Body of pancreas (tissue), 4 donors: ENCODE measurements at regions not wholly inside any gene's neighbourhood (a gene's known extent, or its start where the extent isn't known, plus 50 kb on each side); places are given as distances from the start of the nearest gene placed in this dataset.

Experiments used
- ATAC-seq: fragments of 150-250 bp; one replicate; pipeline ENCODE4 v1.9.1; 2016
- DNase-seq, 4 donors: peaks; one replicate each; pipeline ENCODE4 v3.0.0-alpha.2; 2019
- H3K27ac ChIP-seq, 4 donors: fragments of 200-600 bp; sonication (generic); 1 replicate in 3 of 4; 2 replicates in 1 of 4; pipeline versions ENCODE4 v1.5.1 to v1.6.1; 2016 to 2019; ENCODE audit warnings: mild to moderate bottlenecking in 1 of 4, mixed read lengths in 1 of 4, moderate library complexity in 1 of 4
- H3K27me3 ChIP-seq, 2 donors: fragments of 200-600 bp; sonication (generic); one replicate each; pipeline ENCODE4 v1.6.0; 2016; ENCODE audit warnings: mild to moderate bottlenecking in 1 of 2
- H3K36me3 ChIP-seq, 2 donors: fragments of 200-600 bp; sonication (generic); replicated peaks in 1 of 2; 2 replicates each; pipeline ENCODE4 v1.5.1; 2016; ENCODE audit warnings: low read depth in 2 of 2; ENCODE audit not compliant: insufficient read depth in 1 of 2
- H3K4me1 ChIP-seq: fragments of 200-600 bp; sonication (generic); one replicate; pipeline ENCODE4 v1.6.0; 2016
- H3K4me3 ChIP-seq, 2 donors: fragments of 200-600 bp; sonication (generic); 1 replicate in 1 of 2; 2 replicates in 1 of 2; pipeline ENCODE4 v1.5.1; 2016 to 2019
- H3K9me3 ChIP-seq, 3 donors: fragments of 200-600 bp; sonication (generic); 1 replicate in 2 of 3; 2 replicates in 1 of 3; pipeline ENCODE4 v1.5.1; 2016
- POLR2A ChIP-seq, 3 donors: fragments of 450-650 bp; IDR thresholded peaks; one replicate each; pipeline ENCODE4 v1.6.1; 2016; ENCODE audit warnings: antibody characterized with exemption in 3 of 3, mild to moderate bottlenecking in 2 of 3
- whole genome bisulfite sequencing, 2 donors: methylation state at CpG; one replicate each; pipeline ENCODE4 v1.1.5; 2017; 5-methylcytosine and 5-hydroxymethylcytosine counted together
- intact Hi-C: fragments of 100-400 bp; cut with DNase I; formaldehyde crosslinking; loops from one replicate; pipeline ENCODE4 v1.15.1; 2023
- TF ChIP-seq, protein P1 (sequence below), 7 experiments: fragments of 450-650 bp in 4 of 7; fragments of 200-600 bp in 3 of 7; sonication (generic) in 3 of 7; IDR thresholded peaks; one replicate each; pipeline ENCODE4 v1.5.1; 2016 to 2019; ENCODE audit warnings: antibody characterized with exemption in 7 of 7

DNA sequence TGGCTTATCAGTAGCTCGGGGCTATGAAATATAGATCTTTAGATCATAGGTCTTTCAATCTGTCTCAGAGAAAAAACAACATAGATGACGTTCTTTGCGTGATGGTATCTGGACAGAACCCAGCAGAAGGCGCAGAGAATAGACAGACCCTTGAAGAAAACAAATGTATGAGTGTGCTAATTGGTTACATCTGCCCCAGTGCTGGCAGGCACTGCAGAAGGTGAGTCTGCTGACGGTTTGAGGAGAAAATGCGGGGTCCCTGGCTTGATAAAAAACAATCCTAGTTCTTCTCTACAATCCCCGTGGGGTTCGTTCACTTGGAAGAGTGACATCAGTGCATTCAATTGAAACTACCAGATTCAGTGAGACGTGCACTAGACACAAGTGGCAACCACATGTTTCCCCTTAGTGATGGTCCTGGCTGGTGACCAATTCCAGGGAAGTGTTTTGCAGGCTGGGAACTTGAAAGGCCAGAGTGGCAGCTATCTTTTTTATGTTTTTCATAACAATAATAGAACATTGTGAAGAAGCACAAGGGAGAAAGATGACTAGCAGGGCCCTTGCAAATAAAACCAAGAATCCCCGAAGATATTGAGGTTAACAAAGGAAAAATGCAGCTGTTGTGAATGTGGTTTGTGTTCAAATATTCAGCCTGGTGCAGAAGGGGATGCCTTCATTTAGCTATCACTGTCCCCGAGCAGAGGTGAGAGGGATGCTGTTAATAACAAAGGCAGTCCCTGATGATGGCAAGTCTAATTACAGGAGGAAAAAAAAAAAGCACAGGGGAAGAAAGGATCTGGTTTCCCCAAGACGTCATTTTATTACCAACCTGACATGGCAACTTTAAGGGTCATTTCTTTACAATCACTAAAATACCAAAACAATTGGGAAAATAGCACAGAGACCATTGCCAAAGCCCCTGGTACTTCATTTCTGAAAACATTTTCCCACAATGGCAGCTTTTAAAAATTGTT lies 337.6 kb upstream of the FIGN start:
- intact Hi-C loops = no loop called here
- no peaks in the 10 kb centered on the region for H3K36me3 ChIP-seq
- ATAC-seq (no peak), DNase-seq (no peak)
- H3K27ac ChIP-seq = no peak overlapping the region
- H3K4me3 ChIP-seq = no peak overlapping the region
- 46 to 52% methylated on average over 12 of the region's 12 CpGs for WGBS, 2 donors
- H3K9me3 ChIP-seq = no peaks in the 10 kb centered on the region
- no peaks in the 10 kb centered on the region for H3K27me3 ChIP-seq
- no peaks in the 10 kb centered on the region for H3K4me1 ChIP-seq
- TF ChIP-seq, protein P1, sequence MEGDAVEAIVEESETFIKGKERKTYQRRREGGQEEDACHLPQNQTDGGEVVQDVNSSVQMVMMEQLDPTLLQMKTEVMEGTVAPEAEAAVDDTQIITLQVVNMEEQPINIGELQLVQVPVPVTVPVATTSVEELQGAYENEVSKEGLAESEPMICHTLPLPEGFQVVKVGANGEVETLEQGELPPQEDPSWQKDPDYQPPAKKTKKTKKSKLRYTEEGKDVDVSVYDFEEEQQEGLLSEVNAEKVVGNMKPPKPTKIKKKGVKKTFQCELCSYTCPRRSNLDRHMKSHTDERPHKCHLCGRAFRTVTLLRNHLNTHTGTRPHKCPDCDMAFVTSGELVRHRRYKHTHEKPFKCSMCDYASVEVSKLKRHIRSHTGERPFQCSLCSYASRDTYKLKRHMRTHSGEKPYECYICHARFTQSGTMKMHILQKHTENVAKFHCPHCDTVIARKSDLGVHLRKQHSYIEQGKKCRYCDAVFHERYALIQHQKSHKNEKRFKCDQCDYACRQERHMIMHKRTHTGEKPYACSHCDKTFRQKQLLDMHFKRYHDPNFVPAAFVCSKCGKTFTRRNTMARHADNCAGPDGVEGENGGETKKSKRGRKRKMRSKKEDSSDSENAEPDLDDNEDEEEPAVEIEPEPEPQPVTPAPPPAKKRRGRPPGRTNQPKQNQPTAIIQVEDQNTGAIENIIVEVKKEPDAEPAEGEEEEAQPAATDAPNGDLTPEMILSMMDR (IDR thresholded peaks at IDR 0.05) = no peak
- TF ChIP-seq POLR2A (IDR thresholded peaks at IDR 0.05) = no peak

- TF ChIP-seq POLR2A (IDR thresholded peaks at IDR 0.05) = no peak
- TF ChIP-seq, protein P1 (IDR thresholded peaks at IDR 0.05) = no peak
- 64 to 82% methylated on average over 1 of the region's 1 CpG for WGBS, 2 donors
- no peak for DNase-seq
These were observed 333.7 kb upstream of the FIGN start for GRCh38 chr2:164069540-164069939.

DNA sequence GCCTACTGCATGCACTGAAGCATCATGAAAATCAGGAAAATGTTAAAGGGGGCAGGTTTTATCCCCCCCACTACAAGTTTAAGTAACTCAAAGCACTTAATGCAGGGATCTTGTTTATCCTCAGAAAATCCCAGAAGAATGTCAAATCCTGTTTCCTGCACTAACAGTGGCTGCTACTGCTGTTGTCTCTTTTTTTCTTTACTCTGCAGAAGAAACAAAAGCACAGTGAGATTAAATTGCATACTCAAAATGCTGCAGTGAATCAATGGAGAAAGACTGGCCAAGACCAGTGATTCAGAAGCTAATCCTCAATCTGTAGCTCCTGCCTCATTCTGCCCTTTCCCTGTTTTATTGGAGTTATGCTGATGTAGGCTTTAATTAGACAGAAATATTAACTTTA lies 332.3 kb upstream of the FIGN start:
- TF ChIP-seq, protein P1 (IDR thresholded peaks at IDR 0.05) = no peak
- no peak for TF ChIP-seq POLR2A (IDR thresholded peaks at IDR 0.05)
- Histone ChIP-seq H3K27me3 (no peaks in the 10 kb centered on the region), H3K9me3 (no peaks in the 10 kb centered on the region), H3K36me3 (no peaks in the 10 kb centered on the region), H3K4me3 (no peak overlapping the region), H3K4me1 (no peaks in the 10 kb centered on the region), H3K27ac (no peak overlapping the region)
- ATAC-seq (no peak), DNase-seq (no peak)
- intact Hi-C loops = no loop called here

More at GRCh38 chr2:164069540-164069939, 333.7 kb upstream of the FIGN start:
- no peak for ATAC-seq
- intact Hi-C loops = no loop called here
- H3K27ac ChIP-seq = no peak overlapping the region
- no peaks in the 10 kb centered on the region for H3K36me3 ChIP-seq
- no peaks in the 10 kb centered on the region for H3K27me3 ChIP-seq
- no peak overlapping the region for H3K4me3 ChIP-seq
- H3K4me1 ChIP-seq = no peaks in the 10 kb centered on the region
- H3K9me3 ChIP-seq = no peaks in the 10 kb centered on the region

DNA sequence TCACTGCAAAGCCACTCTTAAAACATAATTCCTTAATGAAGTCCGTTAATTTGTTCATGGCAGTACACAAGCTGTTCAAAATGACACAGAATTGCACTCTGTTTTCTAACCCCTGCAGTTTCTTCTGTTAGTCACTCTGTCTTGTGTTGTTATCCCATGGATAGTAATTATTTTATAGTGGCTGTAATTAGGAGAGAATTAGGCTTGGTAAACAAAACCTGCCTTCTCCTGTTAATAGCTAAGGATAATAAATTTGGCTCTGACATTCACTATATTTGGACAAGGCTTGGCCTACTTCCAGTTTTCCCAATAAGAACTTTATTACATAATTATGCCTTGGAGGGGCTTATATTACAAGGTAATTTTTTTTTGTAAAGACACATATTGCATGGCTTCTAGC lies 330.3 kb upstream of the FIGN start:
- ATAC-seq = no peak
- Histone ChIP-seq H3K27me3 (no peaks in the 10 kb centered on the region), H3K4me3 (no peak overlapping the region), H3K27ac (no peak overlapping the region), H3K9me3 (no peaks in the 10 kb centered on the region), H3K4me1 (no peaks in the 10 kb centered on the region), H3K36me3 (no peaks in the 10 kb centered on the region)
- TF ChIP-seq, protein P1 (IDR thresholded peaks at IDR 0.05) = no peak
- TF ChIP-seq POLR2A (IDR thresholded peaks at IDR 0.05) = no peak
- WGBS, 2 donors = 69 to 74% methylated on average over 1 of the region's 1 CpG
- intact Hi-C loops = no loop called here
- no peak for DNase-seq

DNA sequence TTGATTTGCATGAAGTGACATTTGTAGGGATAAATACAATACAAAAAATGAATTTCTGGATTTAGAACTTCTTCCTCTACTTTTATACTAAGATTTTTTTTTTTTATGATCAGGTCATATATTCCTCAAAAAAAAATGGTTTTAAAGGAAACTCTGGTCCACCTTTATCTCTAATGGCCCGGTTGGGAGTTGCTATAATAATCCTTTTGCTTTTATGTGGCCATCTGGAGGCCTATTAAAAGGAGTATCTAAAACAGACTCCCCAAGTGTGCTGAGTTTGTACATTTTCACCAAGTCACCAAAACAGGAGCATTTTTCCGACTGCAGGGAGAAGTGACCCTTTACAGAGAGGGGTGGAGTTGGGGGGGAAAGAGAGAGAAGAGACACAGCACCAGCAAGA lies 329.2 kb upstream of the FIGN start:
- DNase-seq (no peak), ATAC-seq (no peak)
- no peaks in the 10 kb centered on the region for H3K27me3 ChIP-seq
- H3K36me3 ChIP-seq = no peaks in the 10 kb centered on the region
- no peak overlapping the region for H3K27ac ChIP-seq
- no peaks in the 10 kb centered on the region for H3K9me3 ChIP-seq
- no peak overlapping the region for H3K4me3 ChIP-seq
- TF ChIP-seq, protein P1 (IDR thresholded peaks at IDR 0.05) = no peak
- WGBS, 2 donors = 61 to 62% methylated on average over 2 of the region's 2 CpGs
- no peaks in the 10 kb centered on the region for H3K4me1 ChIP-seq
- intact Hi-C loops = no loop called here
